Gastroesophageal sphincter (tissue), 4 donors: ENCODE measurements at regions not wholly inside any gene's neighbourhood (a gene's known extent, or its start where the extent isn't known, plus 50 kb on each side); places are given as distances from the start of the nearest gene placed in this dataset.
"Not testable (repeated sequence)": the region's sequence is repeated elsewhere in the genome, so short reads cannot be mapped to it uniquely, and the experiment has no call there.

ENCODE experiments used
- ATAC-seq: fragments of 150-250 bp; one replicate; pipeline ENCODE4 v1.9.1; 2016; ENCODE audit warnings: mild to moderate bottlenecking, moderate library complexity
- H3K27ac ChIP-seq, 4 donors: fragments of 200-600 bp; sonication (generic) in 3 of 4; 1 replicate in 3 of 4; 2 replicates in 1 of 4; pipeline ENCODE4 v1.5.1; 2016 to 2019
- H3K27me3 ChIP-seq: fragments of 200-600 bp; sonication (generic); one replicate; pipeline ENCODE4 v1.5.1; 2019
- H3K36me3 ChIP-seq, 2 donors: fragments of 200-600 bp; sonication (generic); one replicate each; pipeline ENCODE4 v1.5.1; 2019; ENCODE audit warnings: control low read depth in 1 of 2
- H3K4me1 ChIP-seq, 3 donors: fragments of 200-600 bp; sonication (generic); 1 replicate in 2 of 3; 2 replicates in 1 of 3; pipeline ENCODE4 v1.5.1; 2016 to 2019; ENCODE audit warnings: control low read depth in 2 of 3
- H3K4me3 ChIP-seq, 2 donors: fragments of 200-600 bp; sonication (generic); one replicate each; pipeline ENCODE4 v1.5.1; 2019; ENCODE audit warnings: mild to moderate bottlenecking in 1 of 2, moderate library complexity in 1 of 2
- H3K9me3 ChIP-seq, 3 donors: fragments of 200-600 bp; sonication (generic); one replicate each; pipeline ENCODE4 v1.5.1; 2017 to 2019; ENCODE audit warnings: control low read depth in 2 of 3
- CTCF ChIP-seq, 4 experiments: fragments of 200-600 bp in 2 of 4; fragments of 450-650 bp in 2 of 4; sonication (generic) in 1 of 4; IDR thresholded peaks; one replicate each; pipeline ENCODE4 v1.5.1; 2017 to 2019; ENCODE audit warnings: antibody characterized with exemption in 4 of 4, mild to moderate bottlenecking in 2 of 4, moderate library complexity in 2 of 4
- EP300 ChIP-seq: sonication (generic); formaldehyde crosslinking; IDR thresholded peaks from one replicate; pipeline ENCODE4 v1.6.1; 2017; ENCODE audit warnings: antibody characterized with exemption, mild to moderate bottlenecking
- POLR2A ChIP-seq, 2 donors: fragments of 450-650 bp; IDR thresholded peaks; one replicate each; pipeline ENCODE4 v1.6.1; 2017; ENCODE audit warnings: antibody characterized with exemption in 2 of 2, mild to moderate bottlenecking in 2 of 2, moderate library complexity in 1 of 2
- POLR2AphosphoS5 ChIP-seq: sonication (generic); formaldehyde crosslinking; IDR thresholded peaks from one replicate; pipeline ENCODE4 v1.6.1; 2017; ENCODE audit warnings: antibody characterized with exemption
- WGBS, 2 donors: methylation state at CpG; one replicate each; pipeline ENCODE4 v1.1.5; 2018; ENCODE audit warnings: low coverage in 1 of 2; 5-methylcytosine and 5-hydroxymethylcytosine counted together

- WGBS, 2 donors: 84 to 90% methylated on average over 3 of the region's 3 CpGs
- H3K4me3 ChIP-seq: no peak overlapping the region
- no peak overlapping the region for H3K27ac ChIP-seq
- H3K36me3 ChIP-seq: no peaks in the 10 kb centered on the region
- TF ChIP-seq EP300: no peak
- TF ChIP-seq POLR2A (IDR thresholded peaks at IDR 0.05): no peak
- TF ChIP-seq CTCF (IDR thresholded peaks at IDR 0.05): no peak
- TF ChIP-seq POLR2AphosphoS5: no peak
- no peak for ATAC-seq
- peaks cover 0 to 7% (median 0%) of the 10 kb centered on the region in 3 donors for H3K9me3 ChIP-seq
- H3K4me1 ChIP-seq: no peaks in the 10 kb centered on the region
- no peaks in the 10 kb centered on the region for H3K27me3 ChIP-seq
Measured at GRCh38 chr6:16042751-16043150, 86.1 kb upstream of the MYLIP start.

GRCh38 chr6:16041327-16041726 lies 87.6 kb upstream of the MYLIP start:
- TF ChIP-seq POLR2A (IDR thresholded peaks at IDR 0.05) (no peak), POLR2AphosphoS5 (no peak), EP300 (no peak), CTCF (IDR thresholded peaks at IDR 0.05) (no peak)
- Histone ChIP-seq H3K27ac (no peak overlapping the region), H3K4me3 (no peak overlapping the region), H3K27me3 (no peaks in the 10 kb centered on the region), H3K36me3 (no peaks in the 10 kb centered on the region), H3K4me1 (no peaks in the 10 kb centered on the region), H3K9me3 (peaks cover 0 to 7% (median 0%) of the 10 kb centered on the region in 3 donors)
- WGBS, 2 donors: 67 to 73% methylated on average over 2 of the region's 2 CpGs
- no peak for ATAC-seq

- H3K4me3 ChIP-seq: no peak overlapping the region
- no peaks in the 10 kb centered on the region for H3K36me3 ChIP-seq
- H3K4me1 ChIP-seq: no peaks in the 10 kb centered on the region
- ATAC-seq: no peak
- peaks cover 0 to 7% (median 0%) of the 10 kb centered on the region in 3 donors for H3K9me3 ChIP-seq
- 90 to 95% methylated on average over 3 to 6 of the region's 15 CpGs for WGBS, 2 donors
- no peak for TF ChIP-seq POLR2AphosphoS5
- TF ChIP-seq EP300: no peak
- H3K27ac ChIP-seq: no peak overlapping the region
- no peaks in the 10 kb centered on the region for H3K27me3 ChIP-seq
Measured at GRCh38 chr6:16040628-16040974, 88.3 kb upstream of the MYLIP start.

- not testable (repeated sequence) for H3K4me1 ChIP-seq, H3K4me3 ChIP-seq, H3K9me3 ChIP-seq, H3K27ac ChIP-seq, ATAC-seq, H3K27me3 ChIP-seq, H3K36me3 ChIP-seq
- 100% methylated on average over 1 of the region's 17 CpGs for WGBS, 2 donors
Measured at GRCh38 chr6:16039892-16040627, 88.8 kb upstream of the MYLIP start.

- WGBS, 2 donors: 66 to 70% methylated on average over 2 of the region's 2 CpGs
- Histone ChIP-seq H3K9me3 (peaks cover 0 to 7% (median 0%) of the 10 kb centered on the region in 3 donors), H3K27me3 (no peaks in the 10 kb centered on the region), H3K4me1 (no peaks in the 10 kb centered on the region), H3K27ac (no peak overlapping the region), H3K4me3 (no peak overlapping the region), H3K36me3 (no peaks in the 10 kb centered on the region)
- no peak for ATAC-seq
- TF ChIP-seq CTCF (IDR thresholded peaks at IDR 0.05): no peak
- TF ChIP-seq POLR2A (IDR thresholded peaks at IDR 0.05): no peak
- TF ChIP-seq POLR2AphosphoS5: no peak
- TF ChIP-seq EP300: no peak
Measured at GRCh38 chr6:16038938-16039337, 89.9 kb upstream of the MYLIP start.

- TF ChIP-seq EP300 (no peak), CTCF (IDR thresholded peaks at IDR 0.05) (no peak), POLR2A (IDR thresholded peaks at IDR 0.05) (no peak), POLR2AphosphoS5 (no peak)
- peaks cover 0 to 4% (median 0%) of the 10 kb centered on the region in 3 donors for H3K9me3 ChIP-seq
- ATAC-seq: no peak
- no peak overlapping the region for H3K27ac ChIP-seq
- H3K4me1 ChIP-seq: no peaks in the 10 kb centered on the region
- H3K4me3 ChIP-seq: no peak overlapping the region
- no peaks in the 10 kb centered on the region for H3K27me3 ChIP-seq
- 83% methylated on average over 4 of the region's 4 CpGs; no CpG with 5 or more reads in 1 of the 2 donors for WGBS, 2 donors
- no peaks in the 10 kb centered on the region for H3K36me3 ChIP-seq
Measured at GRCh38 chr6:16035488-16036080, 93.3 kb upstream of the MYLIP start.
